ENCODE measurements at regions not wholly inside any gene's neighbourhood (a gene's known extent, or its start where the extent isn't known, plus 50 kb on each side); places are given as distances from the start of the nearest gene placed in this dataset.

- TF ChIP-seq POLR2A (IDR thresholded peaks at IDR 0.05; ENCODE audit: low read depth, low read length) (no peak), TAF1 (IDR thresholded peaks at IDR 0.05; ENCODE audit: low read depth, low read length) (no peak)
Observed at GRCh38 chr2:53536583-53537361, 230.8 kb upstream of the CHAC2 start.

All from GM12891 (cell line).